Lower leg skin (tissue), 4 donors: ENCODE measurements at regions not wholly inside any gene's neighbourhood (a gene's known extent, or its start where the extent isn't known, plus 50 kb on each side); places are given as distances from the start of the nearest gene placed in this dataset.

Experiments
- DNase-seq, 2 donors: peaks; one replicate each; pipeline ENCODE4 v3.0.0-alpha.2; 2019; ENCODE audit warnings: low spot score in 2 of 2
- H3K4me3 ChIP-seq: fragments of 200-600 bp; sonication (generic); 2 replicates; pipeline ENCODE4 v1.5.1; 2017; ENCODE audit warnings: mild to moderate bottlenecking, low read depth; ENCODE audit not compliant: poor library complexity, severe bottlenecking
- CTCF ChIP-seq, 3 donors: fragments of 450-650 bp; IDR thresholded peaks; one replicate each; pipeline ENCODE4 v1.5.1; 2016; ENCODE audit warnings: antibody characterized with exemption in 3 of 3, mild to moderate bottlenecking in 3 of 3, moderate library complexity in 2 of 3
- POLR2A ChIP-seq, 2 donors: fragments of 450-650 bp; IDR thresholded peaks; one replicate each; pipeline ENCODE4 v1.6.1; 2016 to 2017; ENCODE audit warnings: antibody characterized with exemption in 2 of 2, mild to moderate bottlenecking in 1 of 2, moderate library complexity in 1 of 2
- WGBS, 2 donors: methylation state at CpG; one replicate each; pipeline ENCODE4 v1.1.5; 2018; 5-methylcytosine and 5-hydroxymethylcytosine counted together
- intact Hi-C: fragments of 100-400 bp; cut with DNase I; formaldehyde crosslinking; loops from one replicate; pipeline ENCODE4 v1.15.0; 2023; ENCODE audit warnings: low total_unique reads

- intact Hi-C loops, result no loop called here
- H3K4me3 ChIP-seq, result no peak overlapping the region
- no peak for TF ChIP-seq CTCF (IDR thresholded peaks at IDR 0.05)
- TF ChIP-seq POLR2A (IDR thresholded peaks at IDR 0.05), result no peak
- 97 to 98% methylated on average over 1 of the region's 1 CpG for WGBS, 2 donors
- DNase-seq, result no peak
These were observed 1437.4 kb upstream of the SPRY2 start for GRCh38 chr13:81778350-81778749.

GRCh38 chr13:81773263-81773662 lies 1432.3 kb upstream of the SPRY2 start:
- DNase-seq, result no peak

DNA sequence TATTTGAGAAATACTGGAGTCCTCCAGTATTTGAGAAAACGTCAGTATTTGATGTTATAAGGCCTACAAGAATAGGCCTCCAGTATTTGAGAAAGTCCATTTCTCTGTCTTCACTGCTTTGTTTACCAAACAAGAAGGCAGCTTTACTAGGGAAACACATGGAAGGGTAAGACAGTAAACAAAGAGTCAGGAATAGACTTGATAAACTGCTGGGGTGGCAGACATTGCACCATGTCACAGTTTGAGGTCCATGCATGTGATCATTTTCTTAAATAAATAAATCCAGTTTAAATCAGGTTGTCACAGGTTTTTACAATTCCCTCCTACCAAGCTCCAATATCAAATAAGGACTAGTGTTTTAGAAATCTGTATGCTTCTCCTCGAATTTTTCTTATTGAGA lies 1431.0 kb upstream of the SPRY2 start:
- no peak for TF ChIP-seq POLR2A (IDR thresholded peaks at IDR 0.05)
- no peak for TF ChIP-seq CTCF (IDR thresholded peaks at IDR 0.05)
- no peak for DNase-seq
- WGBS, 2 donors, result 71 to 74% methylated on average over 2 of the region's 2 CpGs
- no peak overlapping the region for H3K4me3 ChIP-seq
- intact Hi-C loops, result no loop called here

More at GRCh38 chr13:81773263-81773662, 1432.3 kb upstream of the SPRY2 start:
- WGBS, 2 donors, result 33 to 35% methylated on average over 1 of the region's 1 CpG
- intact Hi-C loops, result no loop called here
- TF ChIP-seq CTCF (IDR thresholded peaks at IDR 0.05) (no peak), POLR2A (IDR thresholded peaks at IDR 0.05) (no peak)
- H3K4me3 ChIP-seq, result no peak overlapping the region

DNA sequence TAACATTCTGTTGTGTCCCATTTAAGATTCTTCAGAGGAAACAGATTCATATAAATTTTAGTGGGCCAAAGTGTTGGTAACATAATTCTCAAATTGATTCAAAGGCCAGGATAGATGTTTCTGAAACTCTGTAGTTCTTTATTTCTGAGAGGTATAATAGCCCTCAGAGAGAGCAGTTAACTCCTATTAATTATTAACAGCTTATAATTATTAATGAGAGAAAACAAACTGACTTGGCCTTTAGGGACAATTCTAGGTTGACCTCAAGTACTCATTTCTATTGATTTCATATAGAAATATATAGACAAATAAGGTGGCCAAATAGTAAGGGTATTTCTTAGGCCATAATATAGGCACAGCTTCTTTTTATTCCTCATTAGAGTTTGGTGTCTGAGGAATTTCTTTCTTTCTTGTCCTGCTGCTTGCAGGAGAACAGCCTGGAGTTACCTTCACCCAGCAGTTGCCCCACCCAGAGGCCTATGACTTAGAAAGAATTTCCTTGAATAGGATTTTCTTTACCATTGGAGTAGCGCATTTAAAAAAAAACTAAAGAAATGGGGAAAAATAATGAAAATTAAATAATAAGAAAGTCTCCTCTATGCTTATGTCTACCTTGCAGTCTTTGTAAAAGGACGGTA lies 1430.1 kb upstream of the SPRY2 start:
- TF ChIP-seq CTCF (IDR thresholded peaks at IDR 0.05) (no peak), POLR2A (IDR thresholded peaks at IDR 0.05) (no peak)
- H3K4me3 ChIP-seq, result no peak overlapping the region
- intact Hi-C loops, result no loop called here
- 87% methylated on average over 2 of the region's 2 CpGs for WGBS, 2 donors
- no peak for DNase-seq

DNA sequence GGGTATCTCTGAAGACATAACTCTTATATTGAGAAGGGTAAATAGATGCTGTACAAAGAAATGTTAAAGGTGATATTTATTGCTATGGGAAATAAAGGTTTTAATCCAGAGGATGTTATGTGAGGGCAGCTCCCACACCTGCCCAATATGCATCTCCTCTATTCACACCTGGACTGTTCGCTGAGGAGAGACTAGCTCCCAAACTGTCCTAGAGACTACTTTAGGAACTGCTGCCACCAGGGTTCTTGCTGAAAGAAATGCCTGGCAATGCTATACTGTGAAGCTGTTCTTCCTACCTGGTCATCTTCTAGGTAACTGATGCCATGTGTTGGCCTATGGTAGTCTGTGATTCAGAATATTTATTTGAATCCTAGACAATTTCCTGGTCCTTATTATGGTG lies 1421.5 kb upstream of the SPRY2 start:
- intact Hi-C loops, result no loop called here
- H3K4me3 ChIP-seq, result no peak overlapping the region
- WGBS, 2 donors, result 91 to 92% methylated on average over 1 of the region's 1 CpG
- DNase-seq, result no peak
- TF ChIP-seq CTCF (IDR thresholded peaks at IDR 0.05), result no peak
- TF ChIP-seq POLR2A (IDR thresholded peaks at IDR 0.05), result no peak

DNA sequence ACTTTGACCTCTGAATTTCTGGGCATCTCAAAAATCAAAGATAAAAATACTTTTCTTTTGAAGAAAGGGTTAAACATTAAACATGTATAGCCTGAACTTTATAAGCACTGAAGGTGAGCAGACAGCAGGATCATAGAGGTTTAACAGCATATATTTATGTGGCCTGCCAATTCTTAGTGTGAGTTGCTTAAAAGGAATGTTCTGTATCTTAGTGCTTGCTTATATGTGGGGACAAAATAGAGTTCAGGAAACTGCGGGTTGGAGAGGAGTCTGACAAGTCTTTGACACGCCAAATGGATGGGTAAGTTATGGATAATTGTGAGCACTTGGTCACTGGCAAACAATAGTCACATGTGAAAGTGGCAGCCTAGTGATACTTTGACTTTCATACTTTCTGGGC lies 1419.4 kb upstream of the SPRY2 start:
- 50 to 66% methylated on average over 2 of the region's 2 CpGs for WGBS, 2 donors
- TF ChIP-seq POLR2A (IDR thresholded peaks at IDR 0.05), result no peak
- TF ChIP-seq CTCF (IDR thresholded peaks at IDR 0.05), result no peak
- intact Hi-C loops, result no loop called here
- H3K4me3 ChIP-seq, result no peak overlapping the region
- DNase-seq, result no peak
